NAMALWA (cell line): ENCODE measurements at regions not wholly inside any gene's neighbourhood (a gene's known extent, or its start where the extent isn't known, plus 50 kb on each side); places are given as distances from the start of the nearest gene placed in this dataset.

ENCODE experiments used
- DNase-seq: peaks from one replicate; pipeline ENCODE4 v3.0.0-alpha.2; 2015; ENCODE audit warnings: low spot score

DNA sequence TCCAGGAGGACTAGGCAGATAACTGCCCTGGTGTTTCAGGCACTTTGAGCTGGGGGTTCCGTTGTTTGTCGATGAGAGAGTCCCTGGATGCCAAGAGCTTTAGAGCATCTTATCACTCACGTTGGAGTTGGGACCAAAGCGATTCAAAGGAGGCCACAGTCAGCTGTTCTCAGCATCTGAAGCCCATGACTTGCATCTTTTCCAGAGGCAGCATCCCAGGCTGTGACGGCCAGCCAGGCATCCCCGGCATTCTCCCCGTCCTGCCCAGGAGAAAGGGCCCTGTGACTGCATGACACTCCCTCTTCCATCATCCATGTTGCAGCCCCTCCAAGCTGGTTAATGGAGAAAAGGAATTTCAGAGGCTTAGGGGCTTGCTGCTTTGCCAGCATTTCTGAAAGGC is 520.3 kb downstream of the CDH26 start:
- no peak for DNase-seq

- no peak for DNase-seq
Observed at GRCh38 chr20:60480950-60481742, 522.9 kb downstream of the CDH26 start.

DNA sequence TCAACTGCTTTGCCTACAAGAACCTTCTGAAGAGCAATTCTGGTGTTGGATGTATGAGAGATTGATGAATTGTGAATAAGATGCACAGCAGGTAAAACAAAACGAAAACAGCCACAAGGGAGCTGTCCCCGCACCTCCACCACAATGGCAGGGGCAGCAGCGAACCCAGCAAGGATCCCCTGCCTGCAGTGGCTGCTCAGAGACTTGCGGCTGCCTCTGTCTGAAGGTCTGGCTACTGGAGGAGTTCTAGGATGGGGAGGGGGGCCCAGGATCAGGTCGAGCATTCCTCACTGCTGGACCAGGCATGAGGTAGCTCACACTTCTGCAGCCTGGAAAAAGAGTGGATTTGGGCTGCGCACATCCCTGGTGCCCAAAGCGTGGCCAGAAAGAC is 523.5 kb downstream of the CDH26 start:
- DNase-seq: no peak

GRCh38 chr20:60482221-60483008 is 524.2 kb downstream of the CDH26 start:
- DNase-seq: no peak

DNA sequence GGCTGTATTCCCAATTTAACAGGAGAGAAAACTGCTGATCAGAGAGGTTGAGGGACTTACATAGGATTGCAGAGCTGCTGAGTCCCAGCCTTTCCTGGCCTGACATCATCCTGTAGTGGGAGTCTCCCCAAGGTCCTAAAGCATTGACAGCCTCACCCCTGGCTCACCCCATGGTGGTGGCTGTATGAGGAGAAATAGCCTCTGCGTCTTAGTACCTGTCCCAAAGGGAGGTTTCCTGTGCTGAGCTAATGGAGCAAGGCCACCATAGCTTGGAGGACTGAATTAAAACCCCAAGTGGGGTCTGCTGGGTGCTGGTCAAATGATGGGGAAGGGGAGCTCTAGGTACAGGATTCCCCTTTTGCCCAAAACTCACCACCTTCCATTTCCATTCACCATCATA is 525.1 kb downstream of the CDH26 start:
- DNase-seq: no peak

DNA sequence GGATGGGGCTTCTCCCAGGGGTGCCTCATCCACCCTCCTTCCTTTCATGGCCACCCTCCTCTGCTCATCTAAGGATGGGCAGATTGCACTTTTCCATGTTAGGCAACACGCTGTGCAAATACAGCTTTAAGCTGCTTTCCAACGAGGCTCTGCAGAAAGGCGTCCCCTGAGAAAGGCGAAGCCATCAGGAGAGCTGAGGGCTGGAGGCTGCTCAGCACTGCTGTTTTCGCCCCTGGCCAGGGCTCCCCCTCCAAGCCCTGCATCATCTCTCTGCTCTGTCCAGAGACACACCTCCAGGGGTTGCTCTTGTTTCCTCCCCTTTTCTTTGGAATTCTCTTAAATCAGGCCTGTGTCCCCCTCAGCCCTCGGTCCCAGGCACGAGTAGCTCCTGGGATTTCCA is 526.1 kb downstream of the CDH26 start:
- DNase-seq: no peak

DNA sequence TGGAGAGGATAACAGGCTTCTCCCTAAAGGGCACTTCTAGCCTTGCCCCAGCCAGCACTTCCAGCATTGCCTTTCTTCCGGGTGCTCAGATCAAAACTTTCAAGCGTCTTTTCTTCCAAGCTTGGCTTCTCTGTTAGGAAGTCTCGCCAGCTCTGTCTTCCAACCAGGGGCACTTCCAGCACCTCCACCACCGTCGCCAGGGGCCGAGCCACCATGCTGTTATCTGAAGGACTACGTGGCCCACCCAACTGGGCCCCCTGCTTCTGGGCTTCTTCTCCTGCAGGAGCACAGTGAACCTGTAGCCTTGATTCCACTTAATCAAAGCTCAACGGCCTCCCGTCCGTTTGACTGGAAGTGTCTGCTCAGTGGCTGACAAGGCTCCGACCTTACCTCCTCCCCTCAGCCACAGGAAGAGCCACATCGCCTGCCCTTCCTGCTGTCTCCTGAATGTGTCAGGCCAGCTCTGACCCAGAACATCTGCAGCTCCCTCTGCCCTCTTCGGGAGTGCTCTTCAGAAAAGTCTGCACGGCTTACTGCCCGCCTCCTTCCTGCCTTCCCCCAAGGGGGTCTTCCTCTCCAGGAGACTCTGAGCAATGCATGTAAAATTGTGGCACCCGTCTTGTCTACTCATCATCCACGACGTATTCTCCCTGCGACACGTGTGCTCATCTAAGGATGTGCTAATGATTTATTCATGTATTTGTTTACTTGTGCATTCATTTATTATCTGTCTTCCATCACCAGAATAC is 527.0 kb downstream of the CDH26 start:
- no peak for DNase-seq

GRCh38 chr20:60486315-60486714 is 528.1 kb downstream of the CDH26 start:
- DNase-seq: no peak

GRCh38 chr20:60486937-60487336 is 528.7 kb downstream of the CDH26 start:
- no peak for DNase-seq

DNA sequence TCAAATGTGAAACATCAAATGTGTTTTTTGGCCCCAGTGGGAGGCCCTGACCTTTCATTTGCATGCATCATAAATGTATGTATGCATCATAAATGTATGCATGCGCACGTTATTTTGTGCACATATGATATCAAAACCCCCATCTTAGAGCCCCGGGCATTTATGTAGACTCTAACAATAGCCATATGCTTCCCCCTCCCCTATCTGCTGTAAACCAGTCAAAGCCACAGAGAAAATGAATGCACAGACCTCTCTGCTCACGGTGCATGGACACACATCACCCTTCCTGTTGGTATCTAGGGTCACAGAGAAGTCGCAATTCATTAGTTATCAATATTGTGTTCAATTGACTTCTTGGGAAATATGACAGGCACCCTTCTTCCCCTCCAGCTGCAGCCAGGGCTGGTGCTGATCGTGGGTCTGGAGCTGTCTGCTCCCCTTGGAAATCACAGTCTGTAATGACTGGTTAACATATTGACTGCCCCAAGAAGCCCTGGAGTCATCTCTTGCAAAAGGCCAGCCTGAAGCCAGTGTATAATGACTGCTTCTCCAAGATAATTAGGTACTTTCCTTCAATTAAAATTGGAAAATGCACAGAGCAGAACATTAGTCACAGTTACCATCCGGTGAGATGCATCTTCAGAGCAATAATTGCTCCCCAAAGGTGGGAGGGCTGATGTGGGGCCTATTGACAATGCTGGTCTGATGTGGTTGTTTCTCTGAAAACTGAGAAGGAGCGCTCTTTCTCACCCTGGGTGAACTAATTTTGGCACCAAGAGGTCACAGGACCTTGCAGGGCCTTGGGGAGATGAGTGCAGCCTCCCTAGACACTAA is 532.2 kb downstream of the CDH26 start:
- DNase-seq: no peak

DNA sequence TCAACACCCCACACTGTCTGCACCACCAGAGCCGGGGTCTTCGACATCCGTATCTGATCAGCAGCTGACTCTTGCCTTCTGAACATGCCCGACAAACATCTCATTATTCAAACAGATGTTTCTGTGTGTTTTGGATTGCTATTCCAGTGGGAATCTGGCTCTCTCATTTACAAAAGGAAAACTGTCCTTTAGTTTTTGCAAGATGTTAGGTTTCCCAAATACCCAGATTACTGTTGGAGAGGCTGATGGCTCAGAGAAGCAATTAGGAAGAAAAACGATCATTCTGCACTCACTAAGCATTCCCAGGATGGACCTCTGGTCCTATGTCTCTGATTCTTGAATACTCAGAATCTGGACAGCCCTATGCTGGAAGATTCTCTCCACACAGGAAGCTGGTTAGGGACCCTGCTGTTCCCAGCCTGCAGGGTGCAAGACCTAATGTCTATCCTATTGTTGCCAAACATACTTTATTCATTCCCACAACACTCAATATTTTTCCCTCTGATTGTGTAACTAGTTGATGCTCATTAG is 532.9 kb downstream of the CDH26 start:
- no peak for DNase-seq

DNA sequence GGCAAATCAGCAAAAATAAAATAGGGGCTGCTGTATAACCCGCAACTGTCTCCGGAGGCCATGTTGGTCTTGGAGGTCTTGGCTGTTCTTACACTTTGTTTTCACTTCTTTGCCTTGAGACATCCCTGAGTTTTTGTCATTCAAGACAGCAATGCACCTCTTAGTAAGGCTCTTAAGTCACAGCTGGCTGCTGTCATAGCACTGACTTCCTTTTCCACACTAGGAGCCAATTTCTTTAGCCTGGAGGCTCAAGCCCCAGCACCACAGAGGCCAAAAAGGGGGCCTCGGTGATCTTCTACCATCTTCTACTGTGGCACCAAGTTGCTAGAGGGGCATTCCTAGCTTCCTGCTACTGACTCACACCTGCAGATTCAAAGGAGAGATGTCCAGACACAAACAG is 536.3 kb downstream of the CDH26 start:
- no peak for DNase-seq

DNA sequence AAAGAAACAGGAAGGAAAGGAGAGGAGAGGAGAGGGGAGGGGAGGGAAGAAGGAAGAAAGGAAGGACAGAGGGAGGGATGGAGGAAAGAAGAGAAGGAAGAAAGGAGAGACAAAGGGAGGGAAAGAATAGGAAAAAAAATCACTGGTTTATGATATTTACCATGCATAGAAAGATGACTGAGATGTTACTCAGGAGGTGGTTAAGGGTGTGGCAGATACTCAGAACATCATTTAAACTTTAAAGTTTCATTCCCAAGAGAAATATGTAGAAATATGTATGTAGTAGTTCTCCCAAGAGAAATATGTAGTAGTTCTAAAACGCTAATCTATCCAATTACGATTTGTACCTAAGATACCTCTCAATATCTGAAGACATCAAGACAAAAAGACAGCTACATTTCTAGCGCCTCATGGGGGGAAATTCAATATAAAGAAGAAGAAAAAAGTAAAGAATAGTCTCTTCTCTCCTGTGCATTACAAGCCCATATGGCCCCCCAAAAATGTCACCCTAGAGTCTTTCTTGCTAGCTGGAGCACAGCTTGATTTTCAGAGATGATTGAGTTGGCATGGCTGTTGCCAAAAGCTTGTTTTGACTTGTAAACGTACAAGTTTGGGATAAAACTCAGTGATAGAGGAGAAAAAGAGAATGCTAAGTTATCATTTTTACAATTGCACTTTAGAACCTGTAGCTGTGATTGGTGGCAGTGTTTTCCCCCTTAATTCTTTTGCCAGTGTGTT is 539.2 kb downstream of the CDH26 start:
- DNase-seq: no peak

DNA sequence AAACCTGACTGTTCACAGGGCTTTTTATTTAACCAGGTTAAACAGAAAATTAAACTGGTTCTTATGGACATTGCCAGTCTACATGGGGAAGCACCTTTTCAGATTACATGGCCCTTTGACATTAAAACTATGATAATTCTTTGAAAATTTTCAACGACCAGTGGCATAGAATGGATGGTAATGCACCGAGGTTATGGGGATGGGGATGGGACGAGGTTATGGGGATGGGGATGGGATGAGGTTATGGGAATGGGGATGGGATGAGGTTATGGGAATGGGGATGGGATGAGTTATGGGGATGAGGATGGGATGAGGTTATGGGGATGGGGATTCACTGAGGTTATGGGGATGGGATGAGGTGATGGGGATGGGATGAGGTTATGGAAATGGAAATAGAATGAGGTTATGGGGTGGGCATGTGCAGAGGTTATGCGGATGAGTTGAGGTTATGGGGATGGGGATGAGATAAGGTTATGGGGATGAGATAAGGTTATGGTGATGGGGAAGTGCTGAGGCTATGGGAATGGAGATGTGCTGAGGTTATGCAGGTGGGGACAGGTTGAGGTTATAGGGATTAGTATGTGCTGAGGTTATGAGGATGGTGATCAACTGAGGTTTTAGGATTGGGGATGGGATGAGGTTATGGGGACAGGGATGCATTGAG is 541.9 kb downstream of the CDH26 start:
- no peak for DNase-seq

DNA sequence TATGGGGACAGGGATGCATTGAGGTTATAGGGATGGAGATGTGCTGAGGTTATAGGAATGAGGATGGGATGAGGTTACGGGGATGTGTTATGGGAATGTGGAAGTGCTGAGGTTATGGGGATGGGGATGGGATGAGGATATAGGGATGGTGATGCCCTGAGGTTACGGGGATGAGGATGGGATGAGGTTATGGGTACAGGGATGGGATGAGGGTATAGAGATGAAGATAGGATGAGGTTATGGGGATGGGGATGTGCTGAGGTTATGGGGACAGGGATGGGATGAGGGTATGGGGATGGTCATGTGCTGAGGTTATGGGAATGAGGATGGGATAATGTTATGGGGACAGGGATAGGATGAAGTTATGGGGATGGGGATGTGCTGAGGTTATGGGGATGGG is 542.8 kb downstream of the CDH26 start:
- no peak for DNase-seq

DNA sequence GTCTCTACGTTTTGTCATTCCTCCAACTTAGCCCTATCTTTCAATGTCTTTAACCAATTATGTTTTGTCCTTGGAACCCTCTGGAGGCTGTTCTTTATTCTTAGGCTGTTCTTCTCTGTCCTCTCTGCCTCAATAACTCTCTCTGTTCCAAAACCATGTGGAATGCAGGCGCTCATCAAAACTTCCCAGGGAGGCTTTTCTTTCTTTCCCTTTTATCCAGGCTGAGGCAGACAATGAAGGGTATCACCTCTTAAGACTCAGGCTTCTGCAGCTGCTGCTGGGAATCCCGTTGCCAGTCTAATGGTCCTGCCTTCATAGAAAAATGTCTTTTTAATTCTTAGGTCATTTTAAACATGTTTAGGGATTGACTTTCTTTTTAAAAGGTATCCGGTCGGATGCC is 544.7 kb downstream of the CDH26 start:
- no peak for DNase-seq

GRCh38 chr20:60505423-60505822 is 547.2 kb downstream of the CDH26 start:
- no peak for DNase-seq

DNA sequence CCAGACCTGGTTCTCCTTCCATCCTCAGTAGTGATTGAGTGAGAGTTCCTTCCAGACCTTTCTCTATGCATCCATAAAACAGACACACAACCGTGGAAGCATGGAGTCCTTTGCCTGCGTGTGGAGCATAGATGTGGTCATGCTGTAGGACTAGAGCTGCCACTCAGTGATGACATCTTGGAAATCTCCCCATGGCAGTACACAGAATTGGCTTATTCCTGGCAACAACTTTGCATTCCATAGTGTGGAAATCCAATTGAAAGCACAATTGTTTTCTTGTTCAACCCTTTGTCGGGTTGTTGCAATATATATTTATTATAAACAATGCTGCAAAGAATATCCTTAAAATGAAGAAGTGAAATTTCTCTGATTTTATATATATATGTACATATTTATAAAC is 547.8 kb downstream of the CDH26 start:
- no peak for DNase-seq

DNA sequence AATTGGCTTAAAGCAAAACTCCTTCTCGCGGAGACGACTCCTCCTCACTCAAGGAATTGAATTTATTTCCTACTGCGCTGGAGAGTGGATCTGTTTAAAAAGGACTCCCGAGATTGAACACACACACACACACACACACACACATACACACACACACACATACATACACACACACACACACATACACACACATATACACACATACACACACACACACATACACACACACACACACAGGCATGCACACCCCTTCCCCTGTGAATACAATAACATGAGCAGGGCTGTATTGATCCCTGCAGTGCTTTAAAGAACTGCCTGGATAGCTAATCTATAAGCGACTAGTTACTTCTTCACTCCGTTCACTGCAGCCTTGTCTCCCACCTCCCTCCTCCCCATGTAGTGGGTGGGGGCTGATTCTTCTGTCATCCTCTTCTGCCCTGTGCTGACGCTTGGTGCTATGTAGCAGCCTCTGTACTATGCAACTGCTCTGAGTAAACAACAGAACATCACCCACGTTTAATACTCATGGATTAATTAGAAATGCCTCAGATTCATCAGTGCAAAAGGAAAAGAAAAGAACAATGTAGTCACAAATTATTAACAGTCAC is 549.0 kb downstream of the CDH26 start:
- DNase-seq: no peak

GRCh38 chr20:60509407-60509806 is 551.2 kb downstream of the CDH26 start:
- DNase-seq: no peak
